CD4-positive, alpha-beta T cell treated with Interleukin-15 for 1 hour (primary cell): ENCODE measurements at regions not wholly inside any gene's neighbourhood (a gene's known extent, or its start where the extent isn't known, plus 50 kb on each side); places are given as distances from the start of the nearest gene placed in this dataset.

Experiments
- DNase-seq: peaks from one replicate; pipeline ENCODE4 v3.0.0-alpha.2; 2020

GRCh38 chr2:196449083-196449482, 190.4 kb upstream of the CCDC150 start:
- DNase-seq, result no peak

- DNase-seq, result no peak
Observed at GRCh38 chr2:196452758-196453157, 186.8 kb upstream of the CCDC150 start.

GRCh38 chr2:196453613-196454047, 185.9 kb upstream of the CCDC150 start:
- DNase-seq, result no peak

GRCh38 chr2:196454492-196454891, 185.0 kb upstream of the CCDC150 start:
- no peak for DNase-seq

- DNase-seq, result no peak
Observed at GRCh38 chr2:196459539-196459938, 180.0 kb upstream of the CCDC150 start.

- no peak for DNase-seq
Observed at GRCh38 chr2:196463706-196464105, 175.8 kb upstream of the CCDC150 start.

GRCh38 chr2:196464311-196464710, 175.2 kb upstream of the CCDC150 start:
- DNase-seq, result no peak

- no peak for DNase-seq
Observed at GRCh38 chr2:196466581-196466980, 172.9 kb upstream of the CCDC150 start.

- DNase-seq, result no peak
Observed at GRCh38 chr2:196468394-196468793, 171.1 kb upstream of the CCDC150 start.

GRCh38 chr2:196473617-196474016, 165.9 kb upstream of the CCDC150 start:
- DNase-seq, result no peak

GRCh38 chr2:196475611-196476010, 163.9 kb upstream of the CCDC150 start:
- no peak for DNase-seq

- DNase-seq, result no peak
Observed at GRCh38 chr2:196478588-196478987, 160.9 kb upstream of the CCDC150 start.

GRCh38 chr2:196479350-196479749, 160.2 kb upstream of the CCDC150 start:
- DNase-seq, result no peak

- no peak for DNase-seq
Observed at GRCh38 chr2:196480653-196481323, 158.7 kb upstream of the CCDC150 start.

GRCh38 chr2:196481324-196481697, 158.2 kb upstream of the CCDC150 start:
- DNase-seq, result no peak

GRCh38 chr2:196482119-196483065, 157.1 kb upstream of the CCDC150 start:
- DNase-seq, result no peak

GRCh38 chr2:196486146-196486545, 153.4 kb upstream of the CCDC150 start:
- DNase-seq, result no peak

GRCh38 chr2:196487417-196487816, 152.1 kb upstream of the CCDC150 start:
- DNase-seq, result no peak

- DNase-seq, result no peak
Observed at GRCh38 chr2:196489371-196489770, 150.1 kb upstream of the CCDC150 start.

GRCh38 chr2:196492946-196493345, 146.6 kb upstream of the CCDC150 start:
- DNase-seq, result no peak

GRCh38 chr2:196498962-196499361, 140.6 kb upstream of the CCDC150 start:
- DNase-seq, result no peak

- DNase-seq, result no peak
Observed at GRCh38 chr2:196499686-196500085, 139.8 kb upstream of the CCDC150 start.

GRCh38 chr2:196500686-196501431, 138.7 kb upstream of the CCDC150 start:
- DNase-seq, result no peak
